Loucy (cell line): ENCODE measurements at regions not wholly inside any gene's neighbourhood (a gene's known extent, or its start where the extent isn't known, plus 50 kb on each side); places are given as distances from the start of the nearest gene placed in this dataset.

Experiments used
- H2AFZ ChIP-seq: fragments of 200-600 bp; sonication (generic); 2 replicates; pipeline ENCODE4 v1.6.0; 2016; ENCODE audit warnings: antibody characterized with exemption, mild to moderate bottlenecking, low read length, moderate library complexity
- H3F3A ChIP-seq: fragments of 200-600 bp; 2 replicates; pipeline ENCODE4 v1.6.0; 2016; ENCODE audit warnings: antibody characterized with exemption, low read depth, mild to moderate bottlenecking
- H3K27me3 ChIP-seq: fragments of 200-600 bp; sonication (generic); 2 replicates; pipeline ENCODE4 v1.6.1; 2014; ENCODE audit warnings: low read length, mild to moderate bottlenecking; ENCODE audit not compliant: insufficient read depth, poor library complexity, severe bottlenecking
- H3K36me3 ChIP-seq: fragments of 200-600 bp; sonication (generic); 2 replicates; pipeline ENCODE4 v1.6.1; 2016; ENCODE audit warnings: low read length; ENCODE audit not compliant: insufficient read depth
- H3K4me1 ChIP-seq: fragments of 200-600 bp; sonication (generic); 2 replicates; pipeline ENCODE4 v1.5.1; 2014; ENCODE audit warnings: low read length, mild to moderate bottlenecking; ENCODE audit not compliant: insufficient read depth, poor library complexity, severe bottlenecking
- H3K4me2 ChIP-seq: fragments of 200-600 bp; sonication (generic); 2 replicates; pipeline ENCODE4 v1.6.0; 2014; ENCODE audit warnings: antibody characterized with exemption, low read length, low read depth, mild to moderate bottlenecking; ENCODE audit not compliant: poor library complexity, severe bottlenecking
- H3K4me3 ChIP-seq: fragments of 200-600 bp; sonication (generic); 2 replicates; pipeline ENCODE4 v1.5.1; 2014; ENCODE audit warnings: low read length, mild to moderate bottlenecking, mixed read lengths; ENCODE audit not compliant: poor library complexity, severe bottlenecking
- H3K79me2 ChIP-seq: fragments of 200-600 bp; sonication (generic); 2 replicates; pipeline ENCODE4 v1.6.1; 2014; ENCODE audit warnings: low read length; ENCODE audit not compliant: insufficient read depth
- H3K9ac ChIP-seq: fragments of 200-600 bp; sonication (generic); 2 replicates; pipeline ENCODE4 v1.6.0; 2014; ENCODE audit warnings: mild to moderate bottlenecking, low read depth, low read length, moderate library complexity; ENCODE audit not compliant: poor library complexity, severe bottlenecking
- H3K9me2 ChIP-seq: fragments of 200-600 bp; sonication (generic); replicated peaks from 2 replicates; pipeline ENCODE4 v1.6.1; 2016; ENCODE audit warnings: low read depth, low read length, mixed read lengths
- H3K9me3 ChIP-seq: fragments of 200-600 bp; sonication (generic); 2 replicates; pipeline ENCODE4 v1.6.1; 2014; ENCODE audit warnings: mild to moderate bottlenecking, antibody characterized with exemption, low read length, low read depth; ENCODE audit not compliant: insufficient read depth
- H4K20me1 ChIP-seq: fragments of 200-600 bp; sonication (generic); 2 replicates; pipeline ENCODE4 v1.6.0; 2014; ENCODE audit warnings: antibody characterized with exemption, low read length, mild to moderate bottlenecking; ENCODE audit not compliant: insufficient read depth, poor library complexity, severe bottlenecking
- CTCF ChIP-seq: fragments of 200-600 bp; sonication (generic); conservative IDR thresholded peaks from 2 replicates; pipeline ENCODE4 v1.5.1; 2014; ENCODE audit warnings: mild to moderate bottlenecking, antibody characterized with exemption, low read length
- EZH2phosphoT487 ChIP-seq: fragments of 200-600 bp; IDR thresholded peaks from 2 replicates; pipeline ENCODE4 v1.6.1; 2018; ENCODE audit warnings: antibody characterized with exemption, mild to moderate bottlenecking, moderate library complexity, borderline replicate concordance

GRCh38 chr9:71515626-71516025 lies 252.7 kb downstream of the CEMIP2 start:
- no peak for TF ChIP-seq CTCF
- TF ChIP-seq EZH2phosphoT487 = no peak
- Histone ChIP-seq H3K4me3 (no peak overlapping the region), H3K79me2 (no peaks in the 10 kb centered on the region), H3K9me2 (no peaks in the 10 kb centered on the region), H4K20me1 (no peaks in the 10 kb centered on the region), H3F3A (no peaks in the 10 kb centered on the region), H3K9me3 (no peaks in the 10 kb centered on the region), H3K9ac (no peak overlapping the region), H2AFZ (no peak overlapping the region), H3K4me2 (no peak overlapping the region), H3K27me3 (no peaks in the 10 kb centered on the region), H3K36me3 (no peaks in the 10 kb centered on the region), H3K4me1 (no peaks in the 10 kb centered on the region)

DNA sequence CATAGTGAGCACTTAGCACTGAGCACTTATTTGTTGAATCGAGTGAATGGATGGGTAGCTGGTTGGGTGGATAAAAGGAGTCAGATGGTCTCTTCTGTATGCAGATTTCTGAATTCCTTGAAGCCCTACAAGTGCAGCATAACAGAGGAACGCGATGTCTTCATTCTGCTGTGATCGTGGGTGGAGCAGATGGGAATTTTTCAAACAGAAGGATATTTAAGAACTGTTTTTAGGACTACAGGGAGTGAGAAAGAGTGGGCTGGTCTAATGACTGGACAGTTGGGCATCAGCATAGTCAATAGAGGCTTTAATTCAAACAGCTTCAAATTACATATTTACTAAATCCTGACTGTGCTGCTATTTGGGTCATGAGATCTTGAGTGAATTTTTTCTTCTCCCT lies 253.2 kb downstream of the CEMIP2 start:
- Histone ChIP-seq H3K4me2 (no peak overlapping the region), H3K4me3 (no peak overlapping the region), H3K9me3 (no peaks in the 10 kb centered on the region), H2AFZ (no peak overlapping the region), H3K27me3 (no peaks in the 10 kb centered on the region), H3K79me2 (no peaks in the 10 kb centered on the region), H3K9me2 (no peaks in the 10 kb centered on the region), H3K36me3 (no peaks in the 10 kb centered on the region), H4K20me1 (no peaks in the 10 kb centered on the region), H3F3A (no peaks in the 10 kb centered on the region), H3K4me1 (no peaks in the 10 kb centered on the region), H3K9ac (no peak overlapping the region)
- TF ChIP-seq CTCF = no peak
- no peak for TF ChIP-seq EZH2phosphoT487

DNA sequence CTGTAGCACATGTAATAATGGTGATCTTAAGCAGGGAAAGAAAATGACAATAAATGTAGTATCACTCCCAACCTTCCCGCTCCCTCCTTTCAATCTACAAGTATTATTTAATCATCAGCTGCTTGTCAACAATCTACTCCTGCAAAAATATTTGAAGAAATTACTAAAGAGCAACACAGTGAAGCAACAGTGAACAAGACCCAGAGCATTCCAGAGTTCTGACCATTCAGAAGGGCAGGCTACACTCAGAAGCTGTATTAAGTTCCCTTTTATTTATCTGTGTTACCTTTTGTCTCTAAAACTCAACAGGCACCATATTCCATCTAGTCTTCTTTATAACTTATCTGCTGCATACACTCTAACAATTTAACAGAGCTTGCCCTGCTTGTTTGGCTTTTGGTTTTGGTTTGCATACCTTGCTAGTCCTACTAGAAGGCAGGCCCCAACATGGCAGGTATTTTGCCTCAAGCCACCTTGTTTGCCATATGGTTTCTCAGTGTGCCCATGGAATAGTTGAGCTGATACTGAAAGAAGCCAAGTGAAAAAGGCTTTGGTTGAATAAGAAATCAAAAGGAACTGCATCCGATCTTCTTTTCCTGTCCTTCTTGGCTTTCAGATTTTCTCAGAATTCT lies 253.9 kb downstream of the CEMIP2 start:
- Histone ChIP-seq H3K36me3 (no peaks in the 10 kb centered on the region), H3K9ac (no peak overlapping the region), H3K9me2 (no peaks in the 10 kb centered on the region), H3K4me3 (no peak overlapping the region), H4K20me1 (no peaks in the 10 kb centered on the region), H3K27me3 (no peaks in the 10 kb centered on the region), H2AFZ (no peak overlapping the region), H3F3A (no peaks in the 10 kb centered on the region), H3K4me2 (no peak overlapping the region), H3K4me1 (no peaks in the 10 kb centered on the region), H3K79me2 (no peaks in the 10 kb centered on the region), H3K9me3 (no peaks in the 10 kb centered on the region)
- TF ChIP-seq EZH2phosphoT487 (no peak), CTCF (no peak)
